NCI-H1048 (cell line): ENCODE measurements at regions not wholly inside any gene's neighbourhood (a gene's known extent, or its start where the extent isn't known, plus 50 kb on each side); places are given as distances from the start of the nearest gene placed in this dataset.

ENCODE experiments used
- DNase-seq: peaks from one replicate; lab custom pipeline; 2025; lab: John Stamatoyannopoulos, UW

DNA sequence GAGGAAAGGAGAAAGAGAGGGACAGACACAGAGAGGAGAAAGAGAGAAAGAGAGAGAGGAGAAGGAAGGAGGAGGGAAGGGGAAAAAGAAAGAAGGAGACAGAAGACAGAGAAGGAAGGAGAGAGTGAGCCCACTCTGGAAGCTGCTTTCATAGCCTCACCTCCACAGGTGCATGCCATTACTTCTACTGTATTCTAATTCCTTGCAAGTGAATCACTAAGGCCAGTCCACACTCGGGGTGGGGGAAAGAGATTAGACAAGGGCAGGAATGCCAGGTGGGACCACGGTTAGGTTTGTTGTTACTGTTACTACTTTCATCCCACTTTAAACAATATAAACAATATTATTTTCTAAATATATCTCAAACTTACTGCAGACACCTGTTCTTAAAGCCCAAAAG lies 684.5 kb upstream of the ARGLU1 start:
- DNase-seq, result no peak

DNA sequence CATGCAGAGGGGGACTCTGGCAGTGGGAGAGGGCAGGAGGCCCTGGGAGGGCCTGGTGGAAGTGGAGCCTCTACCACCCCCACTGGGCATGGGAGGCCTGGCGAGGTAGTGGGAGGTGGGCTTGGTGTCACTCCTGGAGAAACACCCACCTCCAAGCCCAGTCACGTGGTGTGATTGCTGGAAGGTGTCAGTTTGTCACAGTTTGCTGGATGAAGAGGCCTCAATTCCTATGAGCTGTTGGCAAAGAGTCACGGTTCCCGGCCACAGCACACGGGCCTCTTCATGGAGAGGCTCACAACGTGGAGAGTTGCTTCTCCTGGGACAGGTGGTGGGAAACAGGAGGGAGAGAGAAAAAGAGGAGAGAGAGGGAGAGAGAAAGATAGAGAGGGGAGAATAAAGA lies 684.1 kb upstream of the ARGLU1 start:
- no peak for DNase-seq

GRCh38 chr13:107251341-107251740 lies 683.4 kb upstream of the ARGLU1 start:
- no peak for DNase-seq

DNA sequence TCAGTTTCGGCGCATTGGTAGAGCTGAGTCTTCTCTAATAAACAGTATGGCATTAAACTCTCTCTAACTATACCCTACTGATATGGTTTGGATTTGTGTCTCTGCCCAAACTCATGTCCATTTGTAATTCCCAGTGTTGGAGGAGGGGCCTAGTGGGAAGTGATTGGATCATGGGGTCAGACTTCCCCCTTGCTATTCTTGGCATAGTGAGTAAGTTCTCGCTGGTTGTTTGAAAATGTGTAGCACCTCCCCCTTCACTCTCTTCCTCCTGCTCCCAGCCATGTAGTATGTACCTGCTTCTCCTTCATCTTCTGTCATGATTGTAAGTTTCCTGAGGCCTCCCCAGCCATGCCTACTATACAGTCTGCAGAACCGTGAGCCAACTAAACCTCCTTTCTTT lies 682.7 kb upstream of the ARGLU1 start:
- DNase-seq, result no peak

- DNase-seq, result no peak
Observed at GRCh38 chr13:107244241-107244640, 676.3 kb upstream of the ARGLU1 start.

DNA sequence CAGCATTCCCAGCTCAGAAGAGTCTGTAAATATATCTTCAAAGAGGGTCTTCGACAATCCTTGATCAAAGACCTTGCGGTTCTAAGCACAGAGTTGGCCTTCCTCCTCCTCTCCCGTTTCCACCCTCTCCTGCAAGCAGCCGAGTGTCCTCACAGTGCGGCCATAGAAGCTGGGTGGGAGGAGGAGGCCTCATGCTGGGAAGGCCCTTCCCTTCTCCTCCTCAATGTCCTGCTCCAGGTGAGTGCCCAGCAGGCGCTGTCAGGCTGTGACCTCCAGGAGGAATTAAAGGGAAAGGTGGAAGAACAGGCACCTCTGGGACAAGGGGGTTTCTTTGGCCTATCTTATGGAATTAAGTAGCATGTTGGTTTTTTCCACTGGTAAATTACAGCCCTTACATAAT lies 674.2 kb upstream of the ARGLU1 start:
- DNase-seq, result no peak

- DNase-seq, result no peak
Observed at GRCh38 chr13:107241381-107241780, 673.4 kb upstream of the ARGLU1 start.

DNA sequence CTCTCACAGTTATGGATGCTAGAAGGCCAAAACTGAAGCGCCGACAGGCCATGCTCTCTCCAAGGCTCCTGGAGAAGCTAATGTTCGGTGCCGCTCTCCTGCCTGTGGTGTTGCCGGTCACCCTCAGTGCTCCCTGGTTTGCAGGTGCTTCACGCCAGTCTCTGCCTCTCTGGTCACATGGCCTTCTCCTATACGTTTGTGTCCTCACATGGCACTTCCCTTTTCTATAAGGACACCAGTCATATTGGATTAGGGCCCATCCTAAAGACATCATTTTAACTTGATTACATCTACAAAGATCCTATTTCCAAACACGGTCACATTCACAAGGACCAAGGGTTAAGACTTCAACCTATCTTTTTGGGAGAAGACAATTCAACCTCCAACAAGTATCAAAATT lies 671.3 kb upstream of the ARGLU1 start:
- DNase-seq, result no peak

- DNase-seq, result no peak
Observed at GRCh38 chr13:107238262-107238981, 670.5 kb upstream of the ARGLU1 start.

DNA sequence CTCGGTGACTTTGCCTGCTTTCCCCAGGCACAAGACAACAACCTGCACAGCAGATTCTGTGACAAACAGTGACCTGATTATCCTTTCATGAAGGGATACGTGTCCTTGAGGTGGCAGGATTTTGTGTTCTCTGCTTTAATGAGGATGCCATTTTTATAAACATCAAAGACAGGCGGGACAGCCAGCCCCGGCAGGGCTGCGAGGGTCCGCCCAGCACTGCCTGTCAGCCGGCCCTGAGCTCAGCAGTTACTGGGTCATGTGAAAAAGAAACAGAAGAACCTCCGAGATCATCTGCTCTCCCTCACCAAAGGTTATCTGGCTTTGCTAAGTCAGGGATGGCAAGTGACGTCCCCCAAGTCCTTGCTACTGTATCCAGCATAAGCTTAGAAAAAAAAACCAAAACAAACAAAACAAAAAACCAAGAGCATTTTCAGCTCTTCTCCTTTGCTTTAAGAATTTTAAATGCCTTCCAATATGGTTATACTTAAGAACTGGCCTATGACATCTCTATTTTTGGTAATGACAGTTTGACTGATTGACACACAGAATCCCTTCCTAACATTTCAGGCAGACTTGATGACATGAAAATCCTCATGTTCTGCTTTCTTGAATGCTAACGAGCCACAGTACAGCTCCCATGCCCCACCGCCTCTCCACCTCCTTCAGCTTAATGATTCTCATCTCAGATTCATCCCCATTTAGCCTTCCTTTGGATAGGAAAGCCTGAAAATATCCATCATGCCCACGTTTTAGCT lies 666.6 kb upstream of the ARGLU1 start:
- no peak for DNase-seq

- DNase-seq, result no peak
Observed at GRCh38 chr13:107233541-107233940, 665.6 kb upstream of the ARGLU1 start.

DNA sequence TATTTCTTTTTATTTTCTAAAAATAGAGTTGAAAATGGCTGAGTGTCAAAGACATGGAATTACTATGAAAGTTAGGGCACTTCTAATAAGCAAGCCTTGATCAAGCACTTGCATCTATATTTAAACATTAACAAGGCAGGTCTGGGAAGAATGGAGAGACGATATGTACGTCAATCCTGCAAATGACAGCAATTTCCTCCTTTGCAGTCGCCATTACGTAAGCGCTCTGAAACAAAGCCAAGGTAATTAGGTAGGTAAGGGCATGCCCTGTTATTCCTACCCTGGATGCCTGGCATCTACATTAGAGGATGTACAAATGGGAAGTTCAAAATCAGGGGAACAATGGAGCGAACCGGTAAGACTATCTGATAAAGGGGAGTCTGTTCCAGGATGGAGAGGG lies 664.0 kb upstream of the ARGLU1 start:
- DNase-seq, result no peak

GRCh38 chr13:107223867-107224266 lies 655.9 kb upstream of the ARGLU1 start:
- DNase-seq, result no peak

GRCh38 chr13:107222597-107222996 lies 654.7 kb upstream of the ARGLU1 start:
- DNase-seq, result no peak

- no peak for DNase-seq
Observed at GRCh38 chr13:107220245-107220644, 652.3 kb upstream of the ARGLU1 start.

DNA sequence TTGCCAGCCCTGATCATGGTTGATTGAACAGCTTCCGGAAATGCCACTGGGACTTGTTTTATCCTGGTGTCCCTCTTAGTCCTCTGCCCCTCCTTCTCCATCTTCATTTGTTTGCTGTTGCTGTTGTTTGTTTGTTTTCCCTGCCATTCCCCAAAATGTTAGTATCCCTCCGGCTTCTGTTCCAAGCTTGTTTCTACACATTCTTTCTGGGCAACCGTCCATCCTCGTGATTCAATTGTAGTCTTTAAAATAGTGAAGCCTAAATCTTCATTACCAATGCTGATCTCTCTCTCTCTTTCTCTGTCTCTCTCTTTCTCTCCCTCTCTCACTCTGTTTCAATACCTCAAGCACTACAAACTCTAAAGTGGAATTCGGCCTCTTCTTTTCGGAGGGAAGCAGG lies 649.3 kb upstream of the ARGLU1 start:
- no peak for DNase-seq

DNA sequence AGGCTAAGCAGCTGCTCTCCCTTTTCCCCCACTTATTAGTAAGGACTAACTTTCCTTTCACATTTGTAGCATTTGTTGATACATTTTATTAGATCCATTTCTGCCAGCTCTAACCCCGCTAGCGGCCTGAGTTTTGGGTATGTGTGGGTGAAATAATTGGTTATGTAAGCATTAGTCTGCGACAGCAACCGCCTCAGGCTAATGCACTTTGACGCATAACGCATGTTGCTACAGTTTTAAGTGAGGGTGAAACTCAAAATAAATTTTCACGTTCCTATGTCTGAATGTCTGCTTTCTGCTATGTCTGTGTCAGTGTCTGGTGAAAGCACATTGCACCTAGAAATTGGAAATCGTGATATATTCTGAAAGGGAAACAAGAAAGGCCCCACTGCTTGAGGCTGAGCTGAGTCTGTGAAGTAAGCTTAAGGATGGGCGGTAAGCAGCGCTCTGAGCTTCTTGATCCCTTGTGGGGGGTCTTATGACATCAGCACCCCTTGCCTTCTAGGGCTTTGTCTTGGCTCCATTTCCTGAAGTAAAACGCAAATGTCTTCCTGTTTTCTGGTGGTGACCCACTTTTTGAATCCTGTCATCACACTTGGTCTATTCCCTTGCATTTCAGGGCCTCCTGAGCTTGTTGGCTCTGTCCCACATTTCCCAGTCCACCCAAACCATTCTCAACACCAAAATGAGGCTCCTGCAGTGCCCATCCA lies 648.3 kb upstream of the ARGLU1 start:
- no peak for DNase-seq

GRCh38 chr13:107211073-107211472 lies 643.1 kb upstream of the ARGLU1 start:
- DNase-seq, result peak; percentile 54

DNA sequence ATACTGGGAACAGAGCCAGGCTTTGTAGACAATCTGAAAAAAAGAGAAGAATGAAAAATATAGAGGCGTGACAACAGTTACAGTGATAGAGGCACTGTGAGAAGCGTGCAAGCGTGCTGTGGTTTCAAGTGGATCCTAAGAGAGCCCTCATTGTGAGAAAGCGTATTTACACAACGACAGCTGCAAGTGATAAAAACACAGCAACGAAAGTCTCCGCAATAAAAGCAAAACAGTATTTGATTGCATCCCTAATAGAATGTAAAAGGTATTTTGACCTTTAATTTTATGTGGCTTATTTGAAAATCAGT lies 642.7 kb upstream of the ARGLU1 start:
- no peak for DNase-seq

DNA sequence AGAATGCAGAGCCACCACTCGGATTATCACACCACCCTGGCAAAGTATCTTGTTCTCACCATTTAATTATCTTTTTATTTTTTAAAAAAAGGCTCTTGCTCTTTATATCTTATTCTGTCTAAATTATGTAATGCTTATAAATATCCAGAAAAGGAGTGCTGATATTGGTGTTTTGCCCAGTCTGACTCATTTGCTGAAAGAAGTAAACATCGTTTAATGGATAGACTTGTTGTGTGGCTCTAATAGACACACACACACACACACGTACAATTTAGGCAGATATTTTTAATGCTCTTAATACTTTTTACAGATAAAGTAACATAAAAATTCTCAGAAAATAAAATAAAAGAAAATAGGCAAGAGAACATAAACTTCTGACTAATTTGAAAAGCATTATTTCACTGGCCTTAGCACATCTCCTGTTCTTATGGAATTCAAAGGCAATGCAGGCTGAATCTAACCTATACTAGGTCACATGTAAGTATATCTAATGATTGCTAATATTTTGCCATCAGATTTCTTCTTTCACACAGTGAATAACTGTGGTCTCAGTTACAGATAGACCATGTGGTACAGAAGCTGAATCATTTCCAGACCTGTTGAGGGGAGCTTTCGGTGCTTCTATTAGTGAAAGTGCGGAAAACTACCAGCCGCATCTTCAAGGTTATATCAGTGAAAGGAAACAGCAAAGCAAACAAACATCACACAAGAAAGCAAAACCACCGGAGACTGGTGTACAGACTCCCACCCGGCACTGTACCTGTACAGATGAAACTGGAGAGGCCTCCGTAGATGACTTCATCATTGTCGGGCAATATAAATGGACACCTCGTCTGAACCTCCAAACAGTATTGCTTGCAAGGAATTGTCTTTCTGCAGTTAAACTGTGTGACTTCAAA lies 642.1 kb upstream of the ARGLU1 start:
- DNase-seq, result no peak

GRCh38 chr13:107208889-107209288 lies 641.0 kb upstream of the ARGLU1 start:
- no peak for DNase-seq
